GM18951 (cell line): ENCODE measurements at regions not wholly inside any gene's neighbourhood (a gene's known extent, or its start where the extent isn't known, plus 50 kb on each side); places are given as distances from the start of the nearest gene placed in this dataset.

Experiments used
- POLR2A ChIP-seq: IDR thresholded peaks from 4 replicates; pipeline ENCODE4 v1.6.1; 2011; ENCODE audit warnings: mild to moderate bottlenecking; ENCODE audit not compliant: insufficient read length, insufficient read depth; ENCODE audit errors: extremely low read depth
- in situ Hi-C: fragments of 300-500 bp; cut with MboI; formaldehyde crosslinking; loops from one replicate; pipeline ENCODE4 v1.12.0; 2022; ENCODE audit warnings: low sequenced_read_pairs, mixed read lengths, inconsistent platforms; ENCODE audit not compliant: unreplicated experiment

GRCh38 chrX:39819921-39820849, 277.6 kb downstream of the BCOR start:
- TF ChIP-seq POLR2A, result no peak
- in situ Hi-C loops, result no loop called here

GRCh38 chrX:39820938-39821708, 276.6 kb downstream of the BCOR start:
- no peak for TF ChIP-seq POLR2A
- in situ Hi-C loops, result no loop called here

- TF ChIP-seq POLR2A, result no peak
- in situ Hi-C loops, result no loop called here
These were observed 276.1 kb downstream of the BCOR start for GRCh38 chrX:39821709-39822095.

DNA sequence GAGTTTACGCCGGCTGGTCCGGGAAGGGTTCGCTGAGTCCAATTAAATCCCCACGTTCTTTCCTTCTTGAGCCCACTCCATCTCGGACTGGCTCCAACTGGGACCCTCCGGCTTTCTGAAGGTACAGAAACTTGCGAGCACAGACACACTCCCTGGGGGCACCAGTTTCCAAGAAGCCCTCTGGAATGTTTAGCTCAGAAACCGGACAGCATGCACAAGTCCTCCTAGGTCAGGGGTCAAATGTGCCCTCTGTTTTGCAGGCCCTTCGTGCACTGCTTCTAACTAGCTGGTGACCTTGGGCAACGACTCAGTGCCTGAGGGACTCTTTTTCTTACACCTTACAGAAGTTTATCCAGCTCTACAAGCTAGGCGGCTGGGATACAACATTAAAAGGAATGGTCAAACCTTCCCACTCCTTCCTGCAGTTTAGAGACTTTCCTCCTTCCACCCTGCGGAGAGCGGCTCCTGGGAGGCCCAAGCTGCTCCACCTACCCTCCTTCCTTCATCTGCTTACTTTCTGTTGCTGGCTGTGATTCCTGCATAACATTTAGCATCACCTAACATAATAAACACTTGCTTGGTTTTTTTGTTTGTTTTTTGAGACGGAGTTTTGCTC, 275.5 kb downstream of the BCOR start:
- in situ Hi-C loops, result no loop called here
- TF ChIP-seq POLR2A, result no peak

DNA sequence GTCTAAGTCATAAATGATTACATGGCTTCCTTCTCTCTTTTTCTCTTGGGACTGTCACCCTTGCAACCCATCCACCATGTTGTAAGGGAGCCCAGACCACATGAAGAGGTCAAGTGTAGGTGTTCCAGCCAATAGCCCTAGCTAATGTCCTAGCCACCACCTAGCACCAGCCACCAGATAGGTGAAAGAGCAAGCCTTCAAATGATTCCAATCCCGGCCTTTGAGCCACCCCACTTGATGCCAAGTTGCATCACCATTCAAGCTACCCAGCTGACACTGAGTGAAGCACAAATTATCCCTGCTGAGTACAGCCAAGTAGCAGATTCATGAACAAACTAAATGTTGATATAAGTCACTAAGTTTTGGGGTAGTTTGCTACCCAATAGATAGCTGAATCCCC, 274.3 kb downstream of the BCOR start:
- no peak for TF ChIP-seq POLR2A
- in situ Hi-C loops, result no loop called here

DNA sequence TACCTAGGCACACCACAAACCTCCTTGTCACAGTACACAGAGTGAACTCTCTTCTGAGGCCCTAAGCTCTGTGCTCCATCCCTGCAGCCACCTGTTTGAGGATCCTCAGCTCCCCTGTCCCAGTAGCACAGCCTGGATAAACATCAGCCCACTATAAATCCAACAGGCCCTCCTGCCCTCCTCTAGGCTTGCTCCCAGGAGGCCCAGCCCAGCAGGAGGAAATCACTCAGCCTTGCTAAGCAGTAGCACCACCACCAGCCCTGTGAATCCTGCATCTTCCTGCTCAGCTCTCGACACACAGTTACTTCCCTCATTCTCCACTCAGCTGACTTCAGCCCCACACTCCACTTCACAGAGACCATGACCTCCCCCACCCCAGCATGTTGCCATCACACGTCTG, 273.9 kb downstream of the BCOR start:
- TF ChIP-seq POLR2A, result no peak
- in situ Hi-C loops, result no loop called here

DNA sequence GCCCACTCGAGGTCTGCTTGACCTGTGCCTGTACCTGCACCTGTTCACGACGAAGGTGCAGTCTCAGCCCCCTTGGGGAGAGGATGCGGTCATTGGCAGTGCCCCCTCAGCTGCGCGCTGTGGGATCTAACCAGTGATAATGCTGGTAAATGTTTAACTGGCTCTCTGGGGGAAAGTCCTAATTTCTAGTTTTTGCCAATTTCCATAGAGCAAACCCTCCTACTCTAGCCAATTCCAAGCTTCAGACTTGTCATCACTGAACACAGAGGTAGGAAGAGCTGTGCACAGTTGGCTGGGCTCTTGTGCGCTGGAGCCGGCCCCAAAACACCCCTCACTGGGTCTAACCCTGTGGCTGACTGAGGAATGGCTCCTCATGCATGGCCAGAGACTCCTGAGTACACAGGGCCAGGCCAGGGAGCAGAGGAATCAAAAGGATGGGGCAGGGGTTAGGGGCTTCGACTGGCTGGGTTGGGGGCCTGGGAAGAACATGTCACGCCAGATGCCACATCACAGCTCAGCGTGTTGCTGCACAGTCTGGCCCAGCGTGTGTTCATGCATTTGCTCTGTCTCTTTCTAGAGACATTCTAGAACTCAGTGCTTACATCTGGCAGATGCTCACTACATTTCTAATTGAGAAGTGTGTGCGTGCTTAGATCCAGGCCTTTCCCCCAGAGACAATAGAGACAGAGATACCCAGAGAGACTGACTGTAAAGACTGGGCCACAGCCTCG, 270.8 kb downstream of the BCOR start:
- in situ Hi-C loops, result no loop called here

GRCh38 chrX:39827951-39828350, 269.8 kb downstream of the BCOR start:
- no peak for TF ChIP-seq POLR2A
- in situ Hi-C loops, result no loop called here

More for the DNA sequence above, 270.8 kb downstream of the BCOR start:
- no peak for TF ChIP-seq POLR2A

DNA sequence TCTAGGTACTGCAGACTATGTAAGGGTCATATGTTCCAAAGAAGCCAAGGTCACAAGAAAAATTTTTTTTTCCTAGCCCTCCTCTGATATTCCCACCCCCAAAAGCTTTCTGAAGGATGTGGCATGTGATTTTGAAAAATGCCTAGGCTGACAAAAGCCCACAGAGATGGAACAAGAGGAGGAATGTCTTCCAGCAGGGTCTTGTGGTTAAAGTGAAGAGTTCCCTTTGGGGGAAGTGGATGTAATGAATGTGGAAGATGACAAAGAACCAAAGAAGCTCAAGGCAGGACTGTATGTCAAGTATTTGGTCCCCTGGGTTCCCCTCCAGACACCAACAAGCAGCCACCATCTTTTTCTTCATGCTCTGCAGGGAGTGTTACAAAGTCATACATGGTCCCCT, 268.8 kb downstream of the BCOR start:
- in situ Hi-C loops, result no loop called here
- TF ChIP-seq POLR2A, result no peak

GRCh38 chrX:39829965-39830364, 267.8 kb downstream of the BCOR start:
- in situ Hi-C loops, result no loop called here
- no peak for TF ChIP-seq POLR2A

- TF ChIP-seq POLR2A, result no peak
- in situ Hi-C loops, result no loop called here
These were observed 267.3 kb downstream of the BCOR start for GRCh38 chrX:39830414-39830813.

- in situ Hi-C loops, result no loop called here
- no peak for TF ChIP-seq POLR2A
These were observed 265.5 kb downstream of the BCOR start for GRCh38 chrX:39832211-39832610.

GRCh38 chrX:39834600-39834999, 263.2 kb downstream of the BCOR start:
- TF ChIP-seq POLR2A, result no peak
- in situ Hi-C loops, result no loop called here
